GM23248 (cell line): ENCODE measurements at regions not wholly inside any gene's neighbourhood (a gene's known extent, or its start where the extent isn't known, plus 50 kb on each side); places are given as distances from the start of the nearest gene placed in this dataset.

Experiments
- DNase-seq: peaks from one replicate; pipeline ENCODE4 v3.0.0-alpha.2; 2015
- H2AFZ ChIP-seq: fragments of 200-600 bp; sonication (generic); 2 replicates; pipeline ENCODE4 v1.6.1; 2016; ENCODE audit warnings: antibody characterized with exemption
- H3F3A ChIP-seq: fragments of 200-600 bp; sonication (generic); 2 replicates; pipeline ENCODE4 v1.6.1; 2016; ENCODE audit warnings: mild to moderate bottlenecking, antibody characterized with exemption, mixed run types; ENCODE audit not compliant: insufficient read depth
- H3K27ac ChIP-seq: fragments of 200-600 bp; sonication (generic); 2 replicates; pipeline ENCODE4 v1.5.1; 2016; ENCODE audit warnings: mild to moderate bottlenecking
- H3K27me3 ChIP-seq: fragments of 200-600 bp; sonication (generic); replicated peaks from 2 replicates; pipeline ENCODE4 v1.6.1; 2016; ENCODE audit warnings: mild to moderate bottlenecking; ENCODE audit not compliant: insufficient read depth
- H3K36me3 ChIP-seq: fragments of 200-600 bp; sonication (generic); 2 replicates; pipeline ENCODE4 v1.6.1; 2016; ENCODE audit warnings: low read depth, mild to moderate bottlenecking
- H3K4me1 ChIP-seq: fragments of 200-600 bp; sonication (generic); 2 replicates; pipeline ENCODE4 v1.6.1; 2016; ENCODE audit warnings: mild to moderate bottlenecking; ENCODE audit not compliant: insufficient read depth
- H3K4me2 ChIP-seq: fragments of 200-600 bp; sonication (generic); one replicate; pipeline ENCODE4 v1.6.1; 2016; ENCODE audit warnings: mild to moderate bottlenecking; ENCODE audit not compliant: unreplicated experiment
- H3K4me3 ChIP-seq: fragments of 200-600 bp; sonication (generic); 2 replicates; pipeline ENCODE4 v1.5.1; 2016; ENCODE audit warnings: mild to moderate bottlenecking
- H3K79me2 ChIP-seq: fragments of 200-600 bp; sonication (generic); 2 replicates; pipeline ENCODE4 v1.6.1; 2016; ENCODE audit warnings: mild to moderate bottlenecking; ENCODE audit not compliant: insufficient read depth
- H3K9ac ChIP-seq: fragments of 200-600 bp; sonication (generic); 2 replicates; pipeline ENCODE4 v1.6.1; 2016; ENCODE audit warnings: mild to moderate bottlenecking
- H3K9me2 ChIP-seq: fragments of 200-600 bp; sonication (generic); 2 replicates; pipeline ENCODE4 v1.6.1; 2016; ENCODE audit warnings: mixed run types, mild to moderate bottlenecking, moderate library complexity; ENCODE audit not compliant: insufficient read depth
- H3K9me3 ChIP-seq: fragments of 200-600 bp; sonication (generic); one replicate; pipeline ENCODE4 v1.6.1; 2017; ENCODE audit warnings: low read depth
- H4K20me1 ChIP-seq: fragments of 200-600 bp; sonication (generic); 2 replicates; pipeline ENCODE4 v1.6.0; 2016; ENCODE audit not compliant: insufficient read depth
- EZH2 ChIP-seq: fragments of 200-600 bp; sonication (generic); IDR thresholded peaks from 2 replicates; pipeline ENCODE4 v1.6.1; 2018; ENCODE audit warnings: antibody characterized with exemption, mild to moderate bottlenecking; ENCODE audit not compliant: insufficient read depth, poor library complexity, severe bottlenecking
- EZH2phosphoT487 ChIP-seq: fragments of 200-600 bp; sonication (generic); IDR thresholded peaks from 2 replicates; pipeline ENCODE4 v1.6.1; 2018; ENCODE audit warnings: antibody characterized with exemption, moderate library complexity, mild to moderate bottlenecking, low read depth; ENCODE audit not compliant: insufficient read depth
- whole genome bisulfite sequencing, 2 experiments: methylation state at CpG; one replicate each; pipeline ENCODE4 v1.1.6; 2015 to 2017; ENCODE audit warnings: low lambda C conversion rate in 2 of 2, low coverage in 1 of 2; ENCODE audit errors: missing lambda C conversion rate in 2 of 2; 5-methylcytosine and 5-hydroxymethylcytosine counted together
- in situ Hi-C: fragments of 300-500 bp; cut with MboI; formaldehyde crosslinking; loops from 2 replicates; pipeline ENCODE4 v1.15.0; 2020

- DNase-seq, result no peak
- Histone ChIP-seq H3K4me1 (peaks cover 23% of the 10 kb centered on the region), H3K9me3 (no peaks in the 10 kb centered on the region), H3K27ac (no peak overlapping the region), H4K20me1 (no peaks in the 10 kb centered on the region), H3K4me3 (no peak overlapping the region), H3F3A (peaks cover 10% of the 10 kb centered on the region; the same call in 1 of the 2 replicates), H3K9me2 (no peaks in the 10 kb centered on the region), H3K4me2 (no peak overlapping the region), H3K9ac (no peak overlapping the region), H2AFZ (no peak overlapping the region), H3K79me2 (no peaks in the 10 kb centered on the region), H3K27me3 (no peaks in the 10 kb centered on the region), H3K36me3 (no peaks in the 10 kb centered on the region)
- WGBS, 2 experiments, result 63 to 74% methylated on average over 10 of the region's 10 CpGs
- TF ChIP-seq EZH2 (no peak), EZH2phosphoT487 (no peak)
- in situ Hi-C loops, result no loop called here
Observed at GRCh38 chr20:60244373-60245146, 286.3 kb downstream of the CDH26 start.

GRCh38 chr20:60246751-60247150 is 288.5 kb downstream of the CDH26 start:
- TF ChIP-seq EZH2 (no peak), EZH2phosphoT487 (no peak)
- Histone ChIP-seq H3F3A (peaks cover 19% of the 10 kb centered on the region), H3K9me3 (no peaks in the 10 kb centered on the region), H3K4me3 (no peak overlapping the region), H3K9me2 (no peaks in the 10 kb centered on the region), H3K27ac (no peak overlapping the region), H3K4me2 (no peak overlapping the region), H2AFZ (no peak overlapping the region), H3K9ac (no peak overlapping the region), H3K79me2 (no peaks in the 10 kb centered on the region), H3K36me3 (no peaks in the 10 kb centered on the region), H3K27me3 (no peaks in the 10 kb centered on the region), H4K20me1 (no peaks in the 10 kb centered on the region), H3K4me1 (peaks cover 43% of the 10 kb centered on the region)
- in situ Hi-C loops, result no loop called here
- WGBS, 2 experiments, result 76% methylated on average over 5 of the region's 5 CpGs
- DNase-seq, result no peak

GRCh38 chr20:60249436-60249835 is 291.2 kb downstream of the CDH26 start:
- in situ Hi-C loops, result no loop called here
- Histone ChIP-seq H3K4me1 (peaks cover 30% of the 10 kb centered on the region), H3K4me2 (peak overlapping the region; percentile 45), H3K79me2 (no peaks in the 10 kb centered on the region), H4K20me1 (no peaks in the 10 kb centered on the region), H3K36me3 (no peaks in the 10 kb centered on the region), H3F3A (peaks cover 19% of the 10 kb centered on the region), H3K4me3 (no peak overlapping the region), H3K9ac (no peak overlapping the region), H3K27me3 (no peaks in the 10 kb centered on the region), H2AFZ (no peak overlapping the region), H3K27ac (peak overlapping the region; percentile 61), H3K9me3 (no peaks in the 10 kb centered on the region), H3K9me2 (no peaks in the 10 kb centered on the region)
- peak; percentile 97 for DNase-seq
- TF ChIP-seq EZH2phosphoT487, result no peak
- TF ChIP-seq EZH2, result no peak
- 9 to 11% methylated on average over 8 of the region's 8 CpGs for WGBS, 2 experiments

GRCh38 chr20:60250251-60250650 is 292.0 kb downstream of the CDH26 start:
- no peaks in the 10 kb centered on the region for H4K20me1 ChIP-seq
- H3F3A ChIP-seq, result peaks cover 19% of the 10 kb centered on the region
- no peak for TF ChIP-seq EZH2
- TF ChIP-seq EZH2phosphoT487, result no peak
- no peak overlapping the region for H3K9ac ChIP-seq
- no peaks in the 10 kb centered on the region for H3K79me2 ChIP-seq
- no peak overlapping the region for H2AFZ ChIP-seq
- 82 to 87% methylated on average over 5 of the region's 5 CpGs for WGBS, 2 experiments
- H3K27ac ChIP-seq, result peak overlapping the region; percentile 61; the same call in 1 of the 2 replicates
- in situ Hi-C loops, result no loop called here
- H3K27me3 ChIP-seq, result no peaks in the 10 kb centered on the region
- peaks cover 34% of the 10 kb centered on the region for H3K4me1 ChIP-seq
- peak; percentile 35 for DNase-seq
- H3K9me2 ChIP-seq, result no peaks in the 10 kb centered on the region
- H3K9me3 ChIP-seq, result no peaks in the 10 kb centered on the region
- H3K4me2 ChIP-seq, result peak overlapping the region; percentile 45
- H3K36me3 ChIP-seq, result no peaks in the 10 kb centered on the region
- no peak overlapping the region for H3K4me3 ChIP-seq
